Heart right ventricle (tissue), 16 donors: ENCODE measurements at regions not wholly inside any gene's neighbourhood (a gene's known extent, or its start where the extent isn't known, plus 50 kb on each side); places are given as distances from the start of the nearest gene placed in this dataset.

ENCODE experiments used
- ATAC-seq, 8 donors: fragments of 200-7000 bp; cut with Tn5 transposase; one replicate each; pipeline ENCODE4 v1.9.1; 2020; ENCODE audit warnings: mild to moderate bottlenecking in 8 of 8, moderate library complexity in 8 of 8, moderate number of reproducible peaks in 1 of 8
- DNase-seq, 2 donors: peaks; one replicate each; pipeline ENCODE4 v3.0.0-alpha.2; 2020
- H3K27ac ChIP-seq, 10 donors: fragments of 200-600 bp; sonication (generic) in 2 of 10; one replicate each; pipeline versions ENCODE4 v1.5.0 to v1.8.0; 2020 to 2022; ENCODE audit warnings: mild to moderate bottlenecking in 3 of 10
- H3K27me3 ChIP-seq, 7 donors: fragments of 200-600 bp; one replicate each; pipeline ENCODE4 v1.8.0; 2021 to 2022; ENCODE audit warnings: mild to moderate bottlenecking in 2 of 7
- H3K36me3 ChIP-seq, 9 donors: fragments of 200-600 bp; sonication (generic) in 1 of 9; one replicate each; pipeline versions ENCODE4 v1.5.0 to v1.8.0; 2020 to 2022; ENCODE audit warnings: mild to moderate bottlenecking in 2 of 9
- H3K4me1 ChIP-seq, 9 donors: fragments of 200-600 bp; sonication (generic) in 1 of 9; one replicate each; pipeline versions ENCODE4 v1.5.0 to v1.8.0; 2020 to 2022; ENCODE audit warnings: mild to moderate bottlenecking in 4 of 9
- H3K4me3 ChIP-seq, 10 donors: fragments of 200-600 bp; sonication (generic) in 2 of 10; one replicate each; pipeline versions ENCODE4 v1.5.0 to v1.8.0; 2020 to 2022; ENCODE audit warnings: mild to moderate bottlenecking in 7 of 10, moderate library complexity in 2 of 10
- H3K9me3 ChIP-seq, 11 donors: fragments of 200-600 bp in 10 of 11; sonication (generic) in 2 of 11; one replicate each; pipeline versions ENCODE4 v1.5.0 to v1.8.0; 2013 to 2022; ENCODE audit warnings: mild to moderate bottlenecking in 2 of 11, control low read depth in 1 of 11, moderate library complexity in 1 of 11
- WGBS, 2 donors: extraction: QIAGEN DNeasy Blood & Tissue Kit; methylation state at CpG; one replicate each; pipeline ENCODE4 v1.1.7; 2013; ENCODE audit warnings: inconsistent platforms in 1 of 2; 5-methylcytosine and 5-hydroxymethylcytosine counted together
- intact Hi-C, 10 donors: fragments of 100-400 bp; cut with DNase I; formaldehyde crosslinking; loops; one replicate each; pipeline versions ENCODE4 v1.11.1 to v1.14.2; 2022
- TF ChIP-seq, protein P1 (sequence below), 9 donors: fragments of 200-600 bp; sonication (generic) in 2 of 9; IDR thresholded peaks; one replicate each; pipeline versions ENCODE4 v1.5.0 to v1.8.0; 2021 to 2022; ENCODE audit warnings: antibody characterized with exemption in 9 of 9, mild to moderate bottlenecking in 5 of 9, moderate library complexity in 1 of 9
- donor health status: Arrhythmogenic right ventricular cardiomyopathy.
- donor health status: ischemic (EF 13 %, LVEDD 7.1; RV severe dilation, severe dysfunction).
- donor health status: healthy with polysubstance abuse.
- donor health status: DM: no; HTN: yes; CAD: no.
- donor health status: DM: no; HTN: no; CAD: no.
- donor health status: ischemic (EF 25% LVEDD 6.9; RV normal size, moderate dysfunction).
- donor health status: ischemic (EF 25% LVEDD 5.7; RV mildly dilated, moderate dysfunction).
- donor health status: healthy.
- donor health status: DM: yes; HTN: yes; CAD: no.
- donor health status: Ischemic cardiomyopathy.
- donor health status: ischemic (EF 35%, LVEDD 5.7; RV mildly dilated, moderate dysfunction).
- donor health status: nonischemic (EF 11% LVEDD 7.7; RV severe dilation, severe dysfunction).
- donor health status: DM: yes; HTN: yes; CAD: no.
- donor health status: PGD.
- donor health status: ischemic (EF 29% LVEDD 5.4; RV normal size, mild dysfunction).
- donor health status: nonischemic (EF 23%, LVEDD 6.1; RV moderate dilation, normal function).

DNA sequence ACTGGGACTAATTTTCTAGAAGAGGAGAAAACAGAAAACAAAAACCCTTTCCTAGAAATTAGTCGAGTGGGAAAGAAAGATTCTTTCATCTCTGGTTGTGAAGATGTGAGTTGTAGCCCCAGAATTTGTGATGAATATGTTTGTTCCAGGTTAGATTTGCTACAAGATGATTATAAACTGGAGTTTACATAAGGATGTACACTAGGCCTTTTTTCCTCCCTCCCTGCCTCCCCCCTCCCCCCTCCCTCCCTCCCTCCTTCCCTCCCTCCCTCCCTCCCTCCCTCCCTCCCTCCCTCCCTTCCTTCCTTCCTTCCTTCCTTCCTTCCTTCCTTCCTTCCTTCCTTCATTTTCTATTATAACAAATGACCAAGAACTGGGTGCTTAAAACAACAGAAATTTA, 1502.0 kb downstream of the SI start:
- intact Hi-C loops = no loop called here
- Histone ChIP-seq H3K36me3 (no peaks in the 10 kb centered on the region), H3K9me3 (peaks cover 0 to 23% (median 0%) of the 10 kb centered on the region in 11 donors), H3K27me3 (no peaks in the 10 kb centered on the region), H3K27ac (no peak overlapping the region), H3K4me1 (no peaks in the 10 kb centered on the region), H3K4me3 (no peak overlapping the region)
- 53 to 56% methylated on average over 1 of the region's 1 CpG for WGBS, 2 donors
- no peak for ATAC-seq
- TF ChIP-seq, protein P1, sequence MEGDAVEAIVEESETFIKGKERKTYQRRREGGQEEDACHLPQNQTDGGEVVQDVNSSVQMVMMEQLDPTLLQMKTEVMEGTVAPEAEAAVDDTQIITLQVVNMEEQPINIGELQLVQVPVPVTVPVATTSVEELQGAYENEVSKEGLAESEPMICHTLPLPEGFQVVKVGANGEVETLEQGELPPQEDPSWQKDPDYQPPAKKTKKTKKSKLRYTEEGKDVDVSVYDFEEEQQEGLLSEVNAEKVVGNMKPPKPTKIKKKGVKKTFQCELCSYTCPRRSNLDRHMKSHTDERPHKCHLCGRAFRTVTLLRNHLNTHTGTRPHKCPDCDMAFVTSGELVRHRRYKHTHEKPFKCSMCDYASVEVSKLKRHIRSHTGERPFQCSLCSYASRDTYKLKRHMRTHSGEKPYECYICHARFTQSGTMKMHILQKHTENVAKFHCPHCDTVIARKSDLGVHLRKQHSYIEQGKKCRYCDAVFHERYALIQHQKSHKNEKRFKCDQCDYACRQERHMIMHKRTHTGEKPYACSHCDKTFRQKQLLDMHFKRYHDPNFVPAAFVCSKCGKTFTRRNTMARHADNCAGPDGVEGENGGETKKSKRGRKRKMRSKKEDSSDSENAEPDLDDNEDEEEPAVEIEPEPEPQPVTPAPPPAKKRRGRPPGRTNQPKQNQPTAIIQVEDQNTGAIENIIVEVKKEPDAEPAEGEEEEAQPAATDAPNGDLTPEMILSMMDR (IDR thresholded peaks at IDR 0.05) = no peak
- DNase-seq = no peak

DNA sequence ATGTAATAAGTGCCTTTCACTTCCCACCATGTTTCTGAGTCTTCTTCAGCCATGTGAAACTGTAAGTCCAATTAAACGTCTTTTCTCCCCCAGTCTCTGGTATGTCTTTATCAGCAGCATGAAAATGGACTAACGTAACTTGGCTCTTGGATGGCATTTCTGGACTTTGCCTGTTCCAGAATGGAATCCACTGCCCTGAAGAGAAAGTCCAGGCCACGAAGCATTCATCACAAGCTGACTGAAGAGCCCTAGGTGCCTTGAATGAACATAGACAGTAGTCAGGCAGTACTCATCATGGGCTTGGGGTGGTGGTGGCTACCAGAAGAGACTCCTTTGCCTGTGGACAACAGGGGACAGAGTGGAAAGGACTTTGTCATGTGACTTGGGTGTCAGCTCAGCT, 1505.0 kb downstream of the SI start:
- Histone ChIP-seq H3K36me3 (no peaks in the 10 kb centered on the region), H3K27ac (no peak overlapping the region), H3K9me3 (peaks cover 0 to 19% (median 0%) of the 10 kb centered on the region in 11 donors), H3K4me1 (no peaks in the 10 kb centered on the region), H3K4me3 (no peak overlapping the region), H3K27me3 (no peaks in the 10 kb centered on the region)
- 57 to 61% methylated on average over 3 of the region's 3 CpGs for WGBS, 2 donors
- intact Hi-C loops = no loop called here
- ATAC-seq (no peak), DNase-seq (no peak)
- TF ChIP-seq, protein P1 (IDR thresholded peaks at IDR 0.05) = no peak

DNA sequence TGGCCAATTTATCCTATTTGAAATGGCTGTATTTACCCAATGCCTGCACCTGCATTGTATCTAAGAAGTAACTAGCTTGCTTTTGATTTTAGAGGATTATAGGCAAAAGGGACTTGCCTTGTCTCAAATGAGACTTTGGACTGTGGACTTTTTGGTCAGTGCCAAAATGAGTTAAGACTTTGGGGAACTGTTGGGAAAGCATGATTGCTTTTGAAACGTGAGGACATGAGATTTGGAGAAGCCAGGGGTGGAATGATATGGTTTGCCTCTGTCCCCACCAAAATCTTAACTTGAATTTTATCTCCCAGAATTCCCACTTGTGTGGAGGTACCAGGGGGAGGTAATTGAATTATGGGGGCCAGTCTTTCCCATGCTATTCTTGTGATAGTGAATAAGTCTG, 1505.4 kb downstream of the SI start:
- Histone ChIP-seq H3K9me3 (peaks cover 0 to 19% (median 0%) of the 10 kb centered on the region in 11 donors), H3K27ac (no peak overlapping the region), H3K4me1 (no peaks in the 10 kb centered on the region), H3K36me3 (no peaks in the 10 kb centered on the region), H3K4me3 (no peak overlapping the region), H3K27me3 (no peaks in the 10 kb centered on the region)
- ATAC-seq (no peak), DNase-seq (no peak)
- WGBS, 2 donors = 21 to 45% methylated on average over 1 of the region's 1 CpG
- intact Hi-C loops = no loop called here
- TF ChIP-seq, protein P1 (IDR thresholded peaks at IDR 0.05) = no peak

DNA sequence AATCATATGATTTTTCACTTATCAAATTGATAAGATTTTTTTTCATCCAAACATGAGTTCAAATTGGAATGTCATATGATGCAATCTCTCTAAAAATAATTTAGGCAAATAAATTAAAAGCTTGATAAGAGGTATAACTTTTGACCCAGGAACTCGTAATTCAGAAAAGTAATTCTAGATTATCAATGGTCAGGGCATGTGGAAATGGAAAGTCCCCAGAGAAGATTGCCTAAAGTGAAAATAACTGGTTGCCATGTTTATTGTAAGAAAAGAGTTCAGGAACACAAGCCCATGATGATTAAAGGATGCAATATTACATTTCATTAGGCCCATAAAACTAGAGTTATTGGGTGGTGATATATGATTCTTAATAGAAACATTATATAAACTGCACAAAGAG, 1514.8 kb downstream of the SI start:
- H3K27ac ChIP-seq = no peak overlapping the region
- H3K4me3 ChIP-seq = no peak overlapping the region
- ATAC-seq (no peak), DNase-seq (no peak)
- WGBS, 2 donors = 53 to 70% methylated on average over 1 of the region's 1 CpG
- H3K27me3 ChIP-seq = no peaks in the 10 kb centered on the region
- peaks cover 0 to 5% (median 0%) of the 10 kb centered on the region in 11 donors for H3K9me3 ChIP-seq
- TF ChIP-seq, protein P1 (IDR thresholded peaks at IDR 0.05) = no peak
- intact Hi-C loops = no loop called here
- H3K36me3 ChIP-seq = no peaks in the 10 kb centered on the region
- no peaks in the 10 kb centered on the region for H3K4me1 ChIP-seq
